Transverse colon (tissue), 4 donors: ENCODE measurements at regions not wholly inside any gene's neighbourhood (a gene's known extent, or its start where the extent isn't known, plus 50 kb on each side); places are given as distances from the start of the nearest gene placed in this dataset.

Source experiments
- DNase-seq: peaks from one replicate; pipeline ENCODE4 v3.0.0-alpha.2; 2019
- H3K27ac ChIP-seq, 4 donors: fragments of 200-600 bp; sonication (generic); 2 replicates each; pipeline ENCODE4 v1.5.1; 2016 to 2018; ENCODE audit warnings: inconsistent platforms in 4 of 4
- H3K27me3 ChIP-seq: fragments of 200-600 bp; sonication (generic); 2 replicates; pipeline ENCODE4 v1.5.1; 2017; ENCODE audit warnings: inconsistent platforms
- H3K36me3 ChIP-seq, 4 donors: fragments of 200-600 bp; sonication (generic); 2 replicates each; pipeline ENCODE4 v1.5.1; 2017 to 2019; ENCODE audit warnings: inconsistent platforms in 4 of 4
- H3K4me1 ChIP-seq, 4 donors: fragments of 200-600 bp; sonication (generic); 2 replicates each; pipeline ENCODE4 v1.5.1; 2017 to 2020; ENCODE audit warnings: inconsistent platforms in 4 of 4
- H3K4me3 ChIP-seq, 4 donors: fragments of 200-600 bp; sonication (generic); 1 replicate in 1 of 4; 2 replicates in 3 of 4; pipeline versions ENCODE4 v1.5.1 to v1.6.1; 2017 to 2019; ENCODE audit warnings: inconsistent platforms in 4 of 4
- H3K9me3 ChIP-seq, 2 donors: fragments of 200-600 bp; sonication (generic); 2 replicates each; pipeline ENCODE4 v1.5.1; 2017 to 2019; ENCODE audit warnings: inconsistent platforms in 2 of 2
- CTCF ChIP-seq, 5 experiments: fragments of 200-600 bp in 3 of 5; fragments of 450-650 bp in 2 of 5; sonication (generic) in 3 of 5; IDR thresholded peaks; 1 replicate in 2 of 5; 2 replicates in 3 of 5; pipeline ENCODE4 v1.5.1; 2016 to 2017; ENCODE audit warnings: antibody characterized with exemption in 5 of 5, inconsistent platforms in 3 of 5, mild to moderate bottlenecking in 2 of 5, moderate library complexity in 1 of 5
- EP300 ChIP-seq: sonication (generic); formaldehyde crosslinking; IDR thresholded peaks from one replicate; pipeline ENCODE4 v1.6.1; 2017; ENCODE audit warnings: antibody characterized with exemption, low read depth
- POLR2A ChIP-seq: fragments of 450-650 bp; IDR thresholded peaks from one replicate; pipeline ENCODE4 v1.6.1; 2016; ENCODE audit warnings: antibody characterized with exemption, mild to moderate bottlenecking, moderate library complexity
- POLR2AphosphoS5 ChIP-seq, 3 donors: sonication (generic); formaldehyde crosslinking; IDR thresholded peaks; one replicate each; pipeline ENCODE4 v1.6.1; 2016; ENCODE audit warnings: antibody characterized with exemption in 3 of 3
- WGBS, 2 donors: methylation state at CpG; one replicate each; pipeline ENCODE4 v1.1.5; 2018; ENCODE audit warnings: low coverage in 1 of 2; 5-methylcytosine and 5-hydroxymethylcytosine counted together
- in situ Hi-C, 4 donors: fragments of 200-750 bp; cut with MboI; loops; one replicate each; pipeline versions ENCODE4 v1.15.0 to v1.15.1; 2017; ENCODE audit warnings: low sequenced_read_pairs in 3 of 4, low pct_ligation_motif_present in 1 of 4, low pct_unique_long_range_greater_than_20kb in 1 of 4
- intact Hi-C: fragments of 100-400 bp; cut with DNase I; formaldehyde crosslinking; loops from one replicate; pipeline ENCODE4 v1.15.1; 2023; ENCODE audit warnings: low total_unique reads

GRCh38 chr9:31275419-31275818, 1109.0 kb upstream of the ACO1 start:
- Histone ChIP-seq H3K4me1 (peaks cover 0 to 17% (median 0%) of the 10 kb centered on the region in 4 donors), H3K27ac (no peak overlapping the region), H3K9me3 (no peaks in the 10 kb centered on the region), H3K36me3 (no peaks in the 10 kb centered on the region), H3K4me3 (no peak overlapping the region), H3K27me3 (no peaks in the 10 kb centered on the region)
- DNase-seq = no peak
- in situ Hi-C loops (no loop called here), intact Hi-C loops (no loop called here)
- WGBS, 2 donors = 11 to 27% methylated on average over 1 of the region's 1 CpG
- TF ChIP-seq POLR2AphosphoS5 (IDR thresholded peaks at IDR 0.05) (no peak), CTCF (IDR thresholded peaks at IDR 0.05) (no peak), EP300 (no peak), POLR2A (no peak)

DNA sequence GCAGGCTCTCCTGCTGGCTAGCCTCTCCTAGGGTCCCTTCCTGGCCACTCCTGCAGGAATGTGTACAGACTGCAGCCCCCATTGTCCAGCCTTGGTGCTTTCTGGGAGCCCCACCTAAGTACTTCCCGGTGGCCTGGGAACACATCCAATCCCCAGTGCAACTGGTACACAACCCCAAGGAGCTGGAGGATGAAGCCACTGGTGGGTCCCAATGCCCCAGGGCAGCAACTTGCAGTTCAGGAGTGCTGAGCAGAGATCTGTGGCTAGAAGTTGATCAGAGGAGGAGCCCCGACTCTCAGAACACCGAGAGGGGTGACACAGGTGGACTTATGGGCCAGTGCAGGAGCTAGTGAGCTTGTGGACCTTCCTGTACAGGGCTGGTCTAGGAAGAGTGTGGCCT, 1093.7 kb upstream of the ACO1 start:
- 91% methylated on average over 3 of the region's 3 CpGs; no CpG with 5 or more reads in 1 of the 2 donors for WGBS, 2 donors
- no peaks in the 10 kb centered on the region for H3K36me3 ChIP-seq
- intact Hi-C loops = no loop called here
- no peaks in the 10 kb centered on the region for H3K9me3 ChIP-seq
- no peaks in the 10 kb centered on the region for H3K4me1 ChIP-seq
- no peaks in the 10 kb centered on the region for H3K27me3 ChIP-seq
- no peak overlapping the region for H3K4me3 ChIP-seq
- no peak overlapping the region for H3K27ac ChIP-seq
- in situ Hi-C loops = no loop called here
- DNase-seq = no peak
- TF ChIP-seq POLR2A (no peak), CTCF (IDR thresholded peaks at IDR 0.05) (no peak)

DNA sequence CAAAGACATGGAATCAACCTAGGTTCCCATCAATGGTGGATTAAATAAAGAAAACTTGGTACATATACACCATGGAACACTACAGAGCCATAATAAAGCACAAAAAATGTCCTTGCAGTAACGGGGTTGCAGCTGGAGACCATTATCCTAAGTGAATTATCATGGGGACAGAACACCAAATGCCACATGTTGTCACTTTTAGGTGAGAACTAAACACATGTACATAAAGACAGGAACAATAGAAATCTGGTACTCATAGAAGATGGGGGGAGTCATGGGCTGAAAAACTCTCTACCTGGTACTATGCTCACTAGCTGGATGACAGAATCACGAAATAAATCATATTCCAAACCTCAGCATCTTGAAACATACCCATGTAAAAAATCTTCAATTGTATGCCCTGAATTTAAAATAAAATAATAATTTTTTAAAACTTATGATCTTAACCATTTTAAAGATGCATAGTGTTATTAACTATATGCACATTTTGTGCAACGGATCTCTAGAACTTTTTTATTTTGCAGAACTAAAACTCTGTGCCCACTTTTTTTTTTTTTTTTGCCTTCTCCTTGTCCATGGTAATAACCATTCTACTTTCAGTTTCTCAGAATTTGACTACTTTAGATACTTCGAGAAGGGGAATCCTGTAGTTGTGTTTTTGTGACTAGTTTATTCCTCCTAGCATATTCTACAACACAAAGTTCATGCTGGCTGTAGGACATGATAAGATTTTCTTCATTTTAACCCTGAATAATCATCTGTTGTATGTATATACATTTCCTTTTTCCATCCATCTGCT, 1081.6 kb upstream of the ACO1 start:
- H3K27me3 ChIP-seq = no peaks in the 10 kb centered on the region
- H3K4me3 ChIP-seq = no peak overlapping the region
- no peak overlapping the region for H3K27ac ChIP-seq
- no peak for DNase-seq
- 47 to 58% methylated on average over 3 to 4 of the region's 4 CpGs for WGBS, 2 donors
- TF ChIP-seq EP300 (no peak), POLR2A (no peak), CTCF (IDR thresholded peaks at IDR 0.05) (no peak), POLR2AphosphoS5 (IDR thresholded peaks at IDR 0.05) (no peak)
- intact Hi-C loops = no loop called here
- in situ Hi-C loops = loop anchor here in 1 of 4 donors (25.0 kb wide), 1 partner anchor 166 kb away; no protein-coding TSS in a partner anchor
- no peaks in the 10 kb centered on the region for H3K36me3 ChIP-seq
- no peaks in the 10 kb centered on the region for H3K4me1 ChIP-seq
- H3K9me3 ChIP-seq = no peaks in the 10 kb centered on the region

- Histone ChIP-seq H3K4me3 (no peak overlapping the region), H3K27me3 (no peaks in the 10 kb centered on the region), H3K4me1 (no peaks in the 10 kb centered on the region), H3K27ac (no peak overlapping the region), H3K9me3 (no peaks in the 10 kb centered on the region), H3K36me3 (no peaks in the 10 kb centered on the region)
- in situ Hi-C loops (loop anchor here in 1 of 4 donors (25.0 kb wide), 1 partner anchor 167 kb away; no protein-coding TSS in a partner anchor), intact Hi-C loops (no loop called here)
- TF ChIP-seq POLR2AphosphoS5 (IDR thresholded peaks at IDR 0.05) = no peak
- TF ChIP-seq POLR2A = no peak
- TF ChIP-seq CTCF (IDR thresholded peaks at IDR 0.05) = no peak
- TF ChIP-seq EP300 = no peak
- WGBS, 2 donors = 32 to 42% methylated on average over 3 of the region's 3 CpGs
- no peak for DNase-seq
Observed at GRCh38 chr9:31304576-31304975, 1079.9 kb upstream of the ACO1 start.
